Limb (tissue), 2 donors: ENCODE measurements at regions not wholly inside any gene's neighbourhood (a gene's known extent, or its start where the extent isn't known, plus 50 kb on each side); places are given as distances from the start of the nearest gene placed in this dataset.
A peak's percentile ranks its signal among the peaks of the same experiment; 100 is the strongest.

Experiments
- DNase-seq, 2 donors: peaks; one replicate each; pipeline ENCODE4 v3.0.0-alpha.2; 2016; ENCODE audit errors: extremely low spot score in 2 of 2

DNA sequence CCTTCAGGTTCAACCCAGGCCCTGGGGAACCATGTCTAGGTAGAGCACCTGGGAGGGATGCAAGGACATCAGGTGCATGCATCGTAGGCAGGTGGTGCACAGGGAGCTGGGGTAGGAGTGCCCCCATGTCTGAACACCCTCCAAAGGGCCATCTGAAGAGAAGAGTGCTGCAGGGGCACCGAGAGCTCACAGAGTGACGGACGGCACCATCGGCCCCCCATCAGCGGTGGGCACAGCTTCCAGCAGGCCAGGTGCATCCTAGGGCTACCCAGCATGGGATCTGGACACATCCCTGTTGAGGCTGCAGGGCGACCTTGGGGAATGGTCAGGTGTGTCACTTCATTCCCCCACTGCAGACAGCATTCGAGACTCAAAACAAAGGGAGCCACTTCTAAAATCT lies 138.3 kb upstream of the CDH4 start:
- DNase-seq = no peak

GRCh38 chr20:61114493-61115175 lies 137.4 kb upstream of the CDH4 start:
- no peak for DNase-seq

GRCh38 chr20:61115364-61116065 lies 136.5 kb upstream of the CDH4 start:
- DNase-seq = no peak

GRCh38 chr20:61117725-61118124 lies 134.3 kb upstream of the CDH4 start:
- no peak for DNase-seq

GRCh38 chr20:61118429-61119224 lies 133.4 kb upstream of the CDH4 start:
- no peak for DNase-seq

DNA sequence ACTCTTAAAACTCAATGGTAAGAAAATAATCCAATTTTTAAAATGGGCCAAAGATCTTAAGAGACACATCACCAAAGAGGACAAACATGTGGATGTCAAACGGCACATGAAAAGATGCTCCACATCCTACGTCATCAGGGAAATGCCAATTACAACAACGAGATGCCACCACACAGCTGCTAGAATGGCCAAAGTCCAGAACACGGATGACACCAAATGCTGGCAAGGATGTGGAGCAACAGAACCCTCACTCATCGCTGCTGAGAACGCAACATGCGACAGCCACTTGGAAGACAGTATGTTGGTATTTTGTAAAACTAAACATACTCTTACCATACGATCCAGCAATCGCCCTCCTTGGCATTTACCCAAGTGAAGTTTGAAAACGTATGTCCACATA lies 132.8 kb upstream of the CDH4 start:
- no peak for DNase-seq

GRCh38 chr20:61119794-61120410 lies 132.2 kb upstream of the CDH4 start:
- no peak for DNase-seq

GRCh38 chr20:61120595-61121515 lies 131.2 kb upstream of the CDH4 start:
- DNase-seq = peak in 1 of 2 donors; percentile 46

DNA sequence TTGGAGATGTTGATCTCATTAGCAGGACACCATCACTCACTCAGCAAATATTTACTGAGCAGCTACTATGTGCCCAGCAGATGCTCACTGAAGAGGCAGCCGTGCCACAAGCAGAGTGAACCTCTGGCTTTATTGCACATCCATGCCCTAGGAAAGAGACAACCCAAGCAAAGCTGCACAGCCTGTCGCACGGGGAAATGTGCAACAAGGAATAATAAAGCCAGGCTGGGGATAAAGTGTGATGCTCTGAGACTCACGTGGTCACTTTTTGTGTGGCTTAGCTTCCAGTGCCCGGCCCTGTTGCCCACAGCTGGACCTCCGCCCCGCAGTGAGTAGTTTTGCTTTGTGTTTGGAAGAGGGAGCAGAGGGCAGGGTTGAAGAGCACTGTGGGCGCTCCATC lies 130.4 kb upstream of the CDH4 start:
- no peak for DNase-seq

GRCh38 chr20:61123286-61123685 lies 128.8 kb upstream of the CDH4 start:
- no peak for DNase-seq

DNA sequence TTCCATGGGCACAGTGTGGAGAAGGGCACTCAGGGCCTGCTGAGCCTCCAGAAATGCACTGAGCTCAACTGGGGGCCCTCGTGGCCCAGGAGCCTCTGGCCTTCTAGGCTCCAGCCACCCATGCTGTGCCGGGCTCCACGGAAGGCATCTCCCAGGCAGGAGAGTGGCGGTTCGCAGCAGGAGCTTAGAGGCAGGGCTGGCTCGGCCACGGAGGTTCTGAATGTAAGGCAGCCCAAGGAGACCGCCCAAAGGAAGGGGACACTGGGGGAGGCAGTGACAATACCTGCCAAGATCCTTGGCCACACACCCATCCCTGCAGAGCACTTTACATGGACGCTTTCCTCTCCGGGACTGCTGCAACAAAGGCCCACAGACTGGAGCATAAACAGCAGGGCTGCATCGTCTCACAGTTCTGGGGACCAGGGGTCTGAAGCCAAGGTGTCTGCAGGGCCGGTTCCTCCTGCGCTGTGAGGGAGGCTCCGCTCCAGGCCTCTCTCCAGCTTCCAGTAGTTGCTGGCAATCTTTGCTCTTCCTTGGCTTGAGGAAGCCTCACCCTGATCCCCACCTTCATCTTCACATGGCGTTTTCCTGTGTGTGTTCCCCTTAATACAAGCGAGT lies 128.2 kb upstream of the CDH4 start:
- no peak for DNase-seq

- DNase-seq = no peak
Observed at GRCh38 chr20:61125076-61125475, 127.0 kb upstream of the CDH4 start.

DNA sequence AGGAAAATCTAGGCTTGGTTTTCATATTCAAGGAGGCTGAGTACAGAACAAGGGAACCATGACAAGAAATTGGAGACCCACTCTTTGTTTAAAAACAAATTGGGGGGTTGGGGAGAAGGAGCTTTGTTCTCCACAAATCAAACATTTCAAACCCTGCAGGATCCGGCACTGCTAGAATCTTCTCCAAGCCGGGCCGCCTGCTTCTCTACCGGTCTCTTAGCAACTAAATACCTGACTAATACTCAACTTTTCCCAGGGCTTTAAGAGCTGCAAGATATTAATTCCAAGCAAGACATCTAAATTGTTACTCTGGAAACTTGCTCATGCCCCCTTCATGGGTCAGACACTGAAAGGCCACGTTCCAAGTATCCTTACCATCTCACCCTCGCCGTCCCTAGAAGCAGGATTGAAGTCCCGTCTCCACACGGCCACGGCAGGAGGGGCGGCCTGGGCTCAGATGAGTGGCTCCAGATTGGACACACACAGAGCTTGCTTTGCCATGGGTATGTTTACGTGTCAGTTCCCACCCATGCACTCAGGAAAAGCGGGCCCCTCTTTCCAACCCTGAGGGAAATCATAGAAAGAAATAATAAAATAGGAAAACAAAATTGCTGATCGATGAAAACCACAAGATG lies 126.4 kb upstream of the CDH4 start:
- DNase-seq = no peak

GRCh38 chr20:61126369-61127195 lies 125.5 kb upstream of the CDH4 start:
- no peak for DNase-seq

GRCh38 chr20:61127311-61128039 lies 124.6 kb upstream of the CDH4 start:
- no peak for DNase-seq

- no peak for DNase-seq
Observed at GRCh38 chr20:61128701-61129269, 123.3 kb upstream of the CDH4 start.

DNA sequence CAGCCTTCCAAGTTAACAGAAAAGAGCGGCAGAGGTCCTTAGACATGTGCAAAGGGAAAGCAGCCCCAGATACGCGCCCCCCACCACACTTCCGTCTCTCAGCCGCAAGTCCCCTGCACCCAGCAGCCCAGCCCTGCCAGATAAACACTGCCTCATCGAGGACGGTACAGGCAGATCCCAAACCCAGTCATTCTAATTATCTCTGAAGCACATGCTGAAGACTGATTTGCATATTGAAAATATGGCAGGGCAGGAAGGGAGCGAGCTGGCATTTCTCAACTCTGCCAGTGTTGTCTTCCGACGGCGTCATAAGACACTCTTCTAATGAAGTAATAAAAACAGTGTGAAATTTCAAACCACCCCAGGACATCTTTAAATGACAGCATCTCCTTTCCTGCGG lies 122.8 kb upstream of the CDH4 start:
- no peak for DNase-seq

- no peak for DNase-seq
Observed at GRCh38 chr20:61130156-61130555, 121.9 kb upstream of the CDH4 start.
